Thyroid gland (tissue), 4 donors: ENCODE measurements at regions not wholly inside any gene's neighbourhood (a gene's known extent, or its start where the extent isn't known, plus 50 kb on each side); places are given as distances from the start of the nearest gene placed in this dataset.

Source experiments
- DNase-seq, 2 donors: peaks; one replicate each; pipeline ENCODE4 v3.0.0-alpha.2; 2019
- H3K27ac ChIP-seq, 3 donors: fragments of 200-600 bp; sonication (generic); 1 replicate in 2 of 3; 2 replicates in 1 of 3; pipeline ENCODE4 v1.5.1; 2016 to 2019; ENCODE audit warnings: mild to moderate bottlenecking in 1 of 3, moderate library complexity in 1 of 3
- H3K27me3 ChIP-seq: fragments of 200-600 bp; sonication (generic); one replicate; pipeline ENCODE4 v1.5.1; 2019
- H3K36me3 ChIP-seq, 2 donors: fragments of 200-600 bp; sonication (generic); one replicate each; pipeline ENCODE4 v1.5.1; 2016 to 2019
- H3K4me1 ChIP-seq, 2 donors: fragments of 200-600 bp; sonication (generic); one replicate each; pipeline ENCODE4 v1.5.1; 2017 to 2019
- H3K4me3 ChIP-seq, 3 donors: fragments of 200-600 bp; sonication (generic); replicated peaks in 1 of 3; 1 replicate in 2 of 3; 2 replicates in 1 of 3; pipeline ENCODE4 v1.5.1; 2016; ENCODE audit warnings: mild to moderate bottlenecking in 1 of 3
- H3K9me3 ChIP-seq: fragments of 200-600 bp; sonication (generic); one replicate; pipeline ENCODE4 v1.5.1; 2017
- CTCF ChIP-seq, 6 experiments: fragments of 200-600 bp in 3 of 6; fragments of 450-650 bp in 3 of 6; sonication (generic) in 3 of 6; IDR thresholded peaks; one replicate each; pipeline ENCODE4 v1.5.1; 2016 to 2019; ENCODE audit warnings: antibody characterized with exemption in 6 of 6, mild to moderate bottlenecking in 2 of 6, inconsistent platforms in 1 of 6, moderate library complexity in 1 of 6
- POLR2A ChIP-seq, 2 donors: fragments of 450-650 bp; IDR thresholded peaks; one replicate each; pipeline ENCODE4 v1.6.1; 2017; ENCODE audit warnings: antibody characterized with exemption in 2 of 2, mild to moderate bottlenecking in 2 of 2, moderate library complexity in 1 of 2
- WGBS, 2 donors: methylation state at CpG; one replicate each; pipeline ENCODE4 v1.1.5; 2017; 5-methylcytosine and 5-hydroxymethylcytosine counted together
- intact Hi-C: fragments of 100-400 bp; cut with DNase I; formaldehyde crosslinking; loops from one replicate; pipeline ENCODE4 v1.15.1; 2023

GRCh38 chr18:78321402-78321801 lies 658.2 kb upstream of the SALL3 start:
- no peaks in the 10 kb centered on the region for H3K36me3 ChIP-seq
- no peak overlapping the region for H3K27ac ChIP-seq
- TF ChIP-seq CTCF (IDR thresholded peaks at IDR 0.05) (no peak), POLR2A (IDR thresholded peaks at IDR 0.05) (no peak)
- H3K9me3 ChIP-seq, result no peaks in the 10 kb centered on the region
- no peak overlapping the region for H3K4me3 ChIP-seq
- DNase-seq, result no peak
- intact Hi-C loops, result no loop called here
- 87 to 88% methylated on average over 6 of the region's 6 CpGs for WGBS, 2 donors
- no peaks in the 10 kb centered on the region for H3K4me1 ChIP-seq
- no peaks in the 10 kb centered on the region for H3K27me3 ChIP-seq

GRCh38 chr18:78323453-78324197 lies 656.0 kb upstream of the SALL3 start:
- 81 to 87% methylated on average over 14 of the region's 14 CpGs for WGBS, 2 donors
- no peaks in the 10 kb centered on the region for H3K36me3 ChIP-seq
- TF ChIP-seq POLR2A (IDR thresholded peaks at IDR 0.05) (no peak), CTCF (IDR thresholded peaks at IDR 0.05) (no peak)
- no peak for DNase-seq
- intact Hi-C loops, result no loop called here
- no peak overlapping the region for H3K4me3 ChIP-seq
- no peaks in the 10 kb centered on the region for H3K27me3 ChIP-seq
- H3K9me3 ChIP-seq, result no peaks in the 10 kb centered on the region
- no peaks in the 10 kb centered on the region for H3K4me1 ChIP-seq
- no peak overlapping the region for H3K27ac ChIP-seq

- no peaks in the 10 kb centered on the region for H3K4me1 ChIP-seq
- 89 to 91% methylated on average over 8 of the region's 8 CpGs for WGBS, 2 donors
- H3K4me3 ChIP-seq, result no peak overlapping the region
Measured at GRCh38 chr18:78327643-78328042, 652.0 kb upstream of the SALL3 start.

DNA sequence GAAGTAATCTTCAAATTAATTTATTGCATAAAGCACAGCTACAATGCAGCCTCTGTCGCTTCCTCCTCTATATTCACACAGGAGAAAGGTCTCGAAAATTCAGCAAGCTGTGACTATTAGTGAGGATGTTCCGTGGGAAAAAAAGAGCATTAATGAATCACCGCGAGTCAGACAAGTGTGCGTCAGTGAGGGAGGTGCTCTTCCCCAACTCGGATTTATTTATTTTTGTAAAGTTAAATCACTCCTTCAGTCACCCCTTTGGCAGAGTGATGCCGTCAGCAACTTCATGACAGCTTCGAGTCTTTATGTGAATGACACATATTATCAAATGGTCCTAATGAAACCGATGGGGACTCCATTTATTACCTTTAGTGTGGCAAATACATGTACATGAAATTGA lies 648.9 kb upstream of the SALL3 start:
- intact Hi-C loops, result no loop called here
- H3K4me1 ChIP-seq, result peaks cover 0 to under 1% of the 10 kb centered on the region in 2 donors
- 89 to 91% methylated on average over 10 of the region's 10 CpGs for WGBS, 2 donors
- TF ChIP-seq POLR2A (IDR thresholded peaks at IDR 0.05) (no peak), CTCF (IDR thresholded peaks at IDR 0.05) (no peak)
- no peak for DNase-seq
- no peaks in the 10 kb centered on the region for H3K27me3 ChIP-seq
- no peak overlapping the region for H3K27ac ChIP-seq
- no peaks in the 10 kb centered on the region for H3K36me3 ChIP-seq
- H3K9me3 ChIP-seq, result no peaks in the 10 kb centered on the region
- H3K4me3 ChIP-seq, result no peak overlapping the region

More at GRCh38 chr18:78327643-78328042, 652.0 kb upstream of the SALL3 start:
- no peak for DNase-seq
- Histone ChIP-seq H3K27me3 (no peaks in the 10 kb centered on the region), H3K27ac (no peak overlapping the region), H3K9me3 (no peaks in the 10 kb centered on the region), H3K36me3 (no peaks in the 10 kb centered on the region)
- intact Hi-C loops, result no loop called here
- no peak for TF ChIP-seq CTCF (IDR thresholded peaks at IDR 0.05)
- TF ChIP-seq POLR2A (IDR thresholded peaks at IDR 0.05), result no peak

GRCh38 chr18:78352910-78353309 lies 626.7 kb upstream of the SALL3 start:
- DNase-seq, result no peak
- H3K4me3 ChIP-seq, result no peak overlapping the region
- no peaks in the 10 kb centered on the region for H3K9me3 ChIP-seq
- WGBS, 2 donors, result 75 to 82% methylated on average over 6 of the region's 6 CpGs
- H3K4me1 ChIP-seq, result no peaks in the 10 kb centered on the region
- no peaks in the 10 kb centered on the region for H3K27me3 ChIP-seq
- no peaks in the 10 kb centered on the region for H3K36me3 ChIP-seq
- H3K27ac ChIP-seq, result no peak overlapping the region
- TF ChIP-seq POLR2A (IDR thresholded peaks at IDR 0.05) (no peak), CTCF (IDR thresholded peaks at IDR 0.05) (no peak)
- intact Hi-C loops, result no loop called here
